OCI-LY3 (cell line): ENCODE measurements at regions not wholly inside any gene's neighbourhood (a gene's known extent, or its start where the extent isn't known, plus 50 kb on each side); places are given as distances from the start of the nearest gene placed in this dataset.

Source experiments
- EZH2phosphoT487 ChIP-seq: fragments of 200-600 bp; shearing (Covaris generic); IDR thresholded peaks from 2 replicates; pipeline ENCODE4 v1.6.1; 2018; ENCODE audit warnings: antibody characterized with exemption, mixed run types, low read depth
- TF ChIP-seq, protein P1 (sequence below): fragments of 200-600, 300-600 bp; sonication (generic); IDR thresholded peaks from 2 replicates; pipeline ENCODE4 v1.5.1; 2014; ENCODE audit warnings: antibody characterized with exemption, low read length, low read depth

- TF ChIP-seq, protein P1, sequence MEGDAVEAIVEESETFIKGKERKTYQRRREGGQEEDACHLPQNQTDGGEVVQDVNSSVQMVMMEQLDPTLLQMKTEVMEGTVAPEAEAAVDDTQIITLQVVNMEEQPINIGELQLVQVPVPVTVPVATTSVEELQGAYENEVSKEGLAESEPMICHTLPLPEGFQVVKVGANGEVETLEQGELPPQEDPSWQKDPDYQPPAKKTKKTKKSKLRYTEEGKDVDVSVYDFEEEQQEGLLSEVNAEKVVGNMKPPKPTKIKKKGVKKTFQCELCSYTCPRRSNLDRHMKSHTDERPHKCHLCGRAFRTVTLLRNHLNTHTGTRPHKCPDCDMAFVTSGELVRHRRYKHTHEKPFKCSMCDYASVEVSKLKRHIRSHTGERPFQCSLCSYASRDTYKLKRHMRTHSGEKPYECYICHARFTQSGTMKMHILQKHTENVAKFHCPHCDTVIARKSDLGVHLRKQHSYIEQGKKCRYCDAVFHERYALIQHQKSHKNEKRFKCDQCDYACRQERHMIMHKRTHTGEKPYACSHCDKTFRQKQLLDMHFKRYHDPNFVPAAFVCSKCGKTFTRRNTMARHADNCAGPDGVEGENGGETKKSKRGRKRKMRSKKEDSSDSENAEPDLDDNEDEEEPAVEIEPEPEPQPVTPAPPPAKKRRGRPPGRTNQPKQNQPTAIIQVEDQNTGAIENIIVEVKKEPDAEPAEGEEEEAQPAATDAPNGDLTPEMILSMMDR: no peak
- TF ChIP-seq EZH2phosphoT487: no peak
Measured at GRCh38 chr11:121841487-121842191, 274.4 kb downstream of the BLID start.
